Trophoblast cell (in vitro differentiated cells and primary cell): ENCODE measurements at regions not wholly inside any gene's neighbourhood (a gene's known extent, or its start where the extent isn't known, plus 50 kb on each side); places are given as distances from the start of the nearest gene placed in this dataset.
A peak's percentile ranks its signal among the peaks of the same experiment; 100 is the strongest.

ENCODE experiments used
- DNase-seq, 2 donors: peaks; one replicate each; pipeline ENCODE4 v3.0.0-alpha.2; 2016
- H2AFZ ChIP-seq: 2 replicates; pipeline ENCODE4 v1.6.1; 2013; ENCODE audit warnings: low read length, moderate library complexity, mild to moderate bottlenecking; ENCODE audit not compliant: insufficient read depth, poor library complexity
- H2AK5ac ChIP-seq: 2 replicates; pipeline ENCODE4 v1.6.1; 2013; ENCODE audit warnings: mild to moderate bottlenecking, low read length
- H2BK120ac ChIP-seq: 2 replicates; pipeline ENCODE4 v1.6.1; 2013; ENCODE audit warnings: low read length, mild to moderate bottlenecking, moderate library complexity; ENCODE audit not compliant: insufficient read depth, poor library complexity
- H2BK12ac ChIP-seq: 2 replicates; pipeline ENCODE4 v1.6.1; 2013; ENCODE audit warnings: mild to moderate bottlenecking, low read length, moderate library complexity
- H2BK5ac ChIP-seq: 2 replicates; pipeline ENCODE4 v1.6.1; 2013; ENCODE audit warnings: low read length, low read depth, moderate library complexity, mild to moderate bottlenecking; ENCODE audit not compliant: poor library complexity
- H3K14ac ChIP-seq: 2 replicates; pipeline ENCODE4 v1.6.1; 2013; ENCODE audit warnings: mild to moderate bottlenecking, low read length
- H3K18ac ChIP-seq: 2 replicates; pipeline ENCODE4 v1.6.1; 2013; ENCODE audit warnings: mild to moderate bottlenecking, low read length
- H3K23ac ChIP-seq: 2 replicates; pipeline ENCODE4 v1.6.1; 2013; ENCODE audit warnings: low read length
- H3K27ac ChIP-seq: 2 replicates; pipeline ENCODE4 v1.5.1; 2013; ENCODE audit warnings: low read depth, mild to moderate bottlenecking, inconsistent platforms, low read length, moderate library complexity
- H3K27me3 ChIP-seq: 2 replicates; pipeline ENCODE4 v1.6.1; 2013; ENCODE audit warnings: inconsistent platforms, mild to moderate bottlenecking, low read length, moderate library complexity; ENCODE audit not compliant: insufficient read depth
- H3K36me3 ChIP-seq, 2 experiments: 1 replicate in 1 of 2; 2 replicates in 1 of 2; pipeline ENCODE4 v1.6.1; 2013; ENCODE audit warnings: low read length in 2 of 2, mild to moderate bottlenecking in 2 of 2, moderate library complexity in 1 of 2; ENCODE audit not compliant: insufficient read depth in 2 of 2, control insufficient read depth in 1 of 2
- H3K4ac ChIP-seq: 2 replicates; pipeline ENCODE4 v1.6.1; 2013; ENCODE audit warnings: low read depth, mild to moderate bottlenecking, low read length, moderate library complexity
- H3K4me1 ChIP-seq, 2 experiments: 1 replicate in 1 of 2; 2 replicates in 1 of 2; pipeline ENCODE4 v1.6.1; 2013; ENCODE audit warnings: low read length in 2 of 2, mild to moderate bottlenecking in 2 of 2, moderate library complexity in 1 of 2; ENCODE audit not compliant: insufficient read depth in 2 of 2, control insufficient read depth in 1 of 2
- H3K4me2 ChIP-seq: 2 replicates; pipeline ENCODE4 v1.6.1; 2013; ENCODE audit warnings: inconsistent platforms, mild to moderate bottlenecking, low read length, moderate library complexity
- H3K4me3 ChIP-seq: 2 replicates; pipeline ENCODE4 v1.5.1; 2013; ENCODE audit warnings: mild to moderate bottlenecking, low read depth, low read length, inconsistent platforms
- H3K79me1 ChIP-seq: one replicate; pipeline ENCODE4 v1.6.1; 2013; ENCODE audit warnings: low read length
- H3K79me2 ChIP-seq: 2 replicates; pipeline ENCODE4 v1.6.1; 2013; ENCODE audit warnings: low read length, mild to moderate bottlenecking; ENCODE audit not compliant: control insufficient read depth, insufficient read depth, poor library complexity
- H3K9ac ChIP-seq: 2 replicates; pipeline ENCODE4 v1.6.1; 2013; ENCODE audit warnings: mild to moderate bottlenecking, low read length
- H3K9me3 ChIP-seq: 2 replicates; pipeline ENCODE4 v1.6.1; 2013; ENCODE audit warnings: low read depth, mild to moderate bottlenecking, control low read depth, inconsistent platforms, low read length; ENCODE audit not compliant: insufficient read depth
- H4K12ac ChIP-seq: 2 replicates; pipeline ENCODE4 v1.6.1; 2013; ENCODE audit warnings: low read depth, mild to moderate bottlenecking, low read length, moderate library complexity
- H4K8ac ChIP-seq: 2 replicates; pipeline ENCODE4 v1.6.1; 2013; ENCODE audit warnings: low read depth, mild to moderate bottlenecking, low read length, moderate library complexity
- H4K91ac ChIP-seq: one replicate; pipeline ENCODE4 v1.6.1; 2013; ENCODE audit warnings: low read depth, mild to moderate bottlenecking, low read length, moderate library complexity
- WGBS: extraction: QIAGEN DNeasy Blood & Tissue Kit; methylation state at CpG from one replicate; pipeline ENCODE4 v1.1.7; 2013; ENCODE audit warnings: missing lambda C conversion rate; ENCODE audit not compliant: insufficient read length, insufficient coverage; ENCODE audit errors: extremely low coverage; 5-methylcytosine and 5-hydroxymethylcytosine counted together

GRCh38 chr9:118236625-118237024, 532.4 kb downstream of the TLR4 start:
- no peak overlapping the region for H3K4me2 ChIP-seq
- H2BK120ac ChIP-seq = no peak overlapping the region
- no peak overlapping the region for H3K27ac ChIP-seq
- H3K14ac ChIP-seq = no peak overlapping the region
- H3K9ac ChIP-seq = no peak overlapping the region
- H4K91ac ChIP-seq = no peak overlapping the region
- no peak overlapping the region for H2BK5ac ChIP-seq
- no peak overlapping the region for H2AFZ ChIP-seq
- H3K27me3 ChIP-seq = no peaks in the 10 kb centered on the region
- WGBS = no CpG with 5 or more reads among the region's 1 CpG
- no peak overlapping the region for H2BK12ac ChIP-seq
- H3K4ac ChIP-seq = no peak overlapping the region
- H3K4me3 ChIP-seq = no peak overlapping the region
- H3K79me1 ChIP-seq = no peaks in the 10 kb centered on the region
- H2AK5ac ChIP-seq = no peak overlapping the region
- no peaks in the 10 kb centered on the region for H3K4me1 ChIP-seq
- no peak overlapping the region for H3K23ac ChIP-seq
- H4K12ac ChIP-seq = no peak overlapping the region
- no peak overlapping the region for H3K18ac ChIP-seq
- H3K36me3 ChIP-seq = no peaks in the 10 kb centered on the region
- H4K8ac ChIP-seq = no peak overlapping the region
- DNase-seq = no peak
- H3K9me3 ChIP-seq = no peaks in the 10 kb centered on the region
- no peaks in the 10 kb centered on the region for H3K79me2 ChIP-seq

- no peaks in the 10 kb centered on the region for H3K79me1 ChIP-seq
- H3K27me3 ChIP-seq = no peaks in the 10 kb centered on the region
- no peak overlapping the region for H3K4me3 ChIP-seq
- no peak overlapping the region for H2AFZ ChIP-seq
- H2BK5ac ChIP-seq = no peak overlapping the region
- H2BK120ac ChIP-seq = no peak overlapping the region
- H3K36me3 ChIP-seq = no peaks in the 10 kb centered on the region
- no peak overlapping the region for H4K91ac ChIP-seq
- no peaks in the 10 kb centered on the region for H3K4me1 ChIP-seq
- H3K4ac ChIP-seq = no peak overlapping the region
- H3K23ac ChIP-seq = no peak overlapping the region
- H4K8ac ChIP-seq = no peak overlapping the region
- H3K27ac ChIP-seq = no peak overlapping the region
- no peak overlapping the region for H3K4me2 ChIP-seq
- H3K79me2 ChIP-seq = no peaks in the 10 kb centered on the region
- DNase-seq = no peak
- no peak overlapping the region for H3K18ac ChIP-seq
- H2AK5ac ChIP-seq = no peak overlapping the region
- no peak overlapping the region for H3K9ac ChIP-seq
- no peak overlapping the region for H3K14ac ChIP-seq
- H2BK12ac ChIP-seq = no peak overlapping the region
- H3K9me3 ChIP-seq = peaks cover 5% of the 10 kb centered on the region
- no peak overlapping the region for H4K12ac ChIP-seq
These were observed 533.9 kb downstream of the TLR4 start for GRCh38 chr9:118238139-118238538.

GRCh38 chr9:118252027-118252426, 547.8 kb downstream of the TLR4 start:
- Histone ChIP-seq H3K4me3 (no peak overlapping the region), H3K79me2 (no peaks in the 10 kb centered on the region), H3K9ac (no peak overlapping the region), H2BK12ac (no peak overlapping the region), H3K4me1 (no peaks in the 10 kb centered on the region), H3K4ac (no peak overlapping the region), H3K9me3 (no peaks in the 10 kb centered on the region), H4K12ac (no peak overlapping the region), H3K36me3 (no peaks in the 10 kb centered on the region), H3K79me1 (no peaks in the 10 kb centered on the region), H3K14ac (no peak overlapping the region), H3K4me2 (no peak overlapping the region), H3K27ac (no peak overlapping the region), H2BK5ac (no peak overlapping the region), H2BK120ac (no peak overlapping the region), H3K18ac (no peak overlapping the region), H2AFZ (no peak overlapping the region), H3K27me3 (no peaks in the 10 kb centered on the region), H4K8ac (no peak overlapping the region), H4K91ac (no peak overlapping the region), H3K23ac (peak overlapping the region; percentile 89), H2AK5ac (no peak overlapping the region)
- no peak for DNase-seq
- WGBS = no CpG with 5 or more reads among the region's 2 CpGs

- Histone ChIP-seq H3K36me3 (no peaks in the 10 kb centered on the region), H3K79me2 (no peaks in the 10 kb centered on the region), H3K4ac (no peak overlapping the region), H2BK12ac (no peak overlapping the region), H3K9ac (no peak overlapping the region), H3K4me1 (peaks cover 0 to 2% of the 10 kb centered on the region in 2 experiments), H3K14ac (no peak overlapping the region), H3K27ac (no peak overlapping the region), H3K9me3 (no peaks in the 10 kb centered on the region), H3K4me2 (no peak overlapping the region), H4K91ac (no peak overlapping the region), H2AFZ (no peak overlapping the region), H3K27me3 (no peaks in the 10 kb centered on the region), H3K4me3 (no peak overlapping the region), H4K8ac (no peak overlapping the region), H2BK120ac (no peak overlapping the region), H2AK5ac (no peak overlapping the region), H4K12ac (no peak overlapping the region), H3K23ac (no peak overlapping the region), H3K18ac (no peak overlapping the region), H2BK5ac (no peak overlapping the region), H3K79me1 (no peaks in the 10 kb centered on the region)
- no CpG with 5 or more reads among the region's 1 CpG for WGBS
- no peak for DNase-seq
These were observed 558.0 kb downstream of the TLR4 start for GRCh38 chr9:118262191-118262590.

GRCh38 chr9:118263949-118264348, 559.7 kb downstream of the TLR4 start:
- peaks cover 0 to 2% of the 10 kb centered on the region in 2 experiments for H3K4me1 ChIP-seq

More at GRCh38 chr9:118263949-118264348, 559.7 kb downstream of the TLR4 start:
- no peak overlapping the region for H3K4ac ChIP-seq
- no peak overlapping the region for H4K12ac ChIP-seq
- H3K4me2 ChIP-seq = no peak overlapping the region
- no peaks in the 10 kb centered on the region for H3K9me3 ChIP-seq
- no peak for DNase-seq
- no peak overlapping the region for H2BK5ac ChIP-seq
- H3K4me3 ChIP-seq = no peak overlapping the region
- H3K27ac ChIP-seq = no peak overlapping the region
- no peak overlapping the region for H3K9ac ChIP-seq
- no peaks in the 10 kb centered on the region for H3K27me3 ChIP-seq
- no peak overlapping the region for H2AFZ ChIP-seq
- no peak overlapping the region for H2AK5ac ChIP-seq
- no peak overlapping the region for H2BK120ac ChIP-seq
- no peak overlapping the region for H4K91ac ChIP-seq
- H3K36me3 ChIP-seq = no peaks in the 10 kb centered on the region
- no peak overlapping the region for H3K14ac ChIP-seq
- no peak overlapping the region for H4K8ac ChIP-seq
- H3K79me2 ChIP-seq = no peaks in the 10 kb centered on the region
- H3K23ac ChIP-seq = no peak overlapping the region
- no peaks in the 10 kb centered on the region for H3K79me1 ChIP-seq
- H3K18ac ChIP-seq = no peak overlapping the region
- no peak overlapping the region for H2BK12ac ChIP-seq
